ENCODE measurements at regions not wholly inside any gene's neighbourhood (a gene's known extent, or its start where the extent isn't known, plus 50 kb on each side); places are given as distances from the start of the nearest gene placed in this dataset.
A peak's percentile ranks its signal among the peaks of the same experiment; 100 is the strongest.

DNA sequence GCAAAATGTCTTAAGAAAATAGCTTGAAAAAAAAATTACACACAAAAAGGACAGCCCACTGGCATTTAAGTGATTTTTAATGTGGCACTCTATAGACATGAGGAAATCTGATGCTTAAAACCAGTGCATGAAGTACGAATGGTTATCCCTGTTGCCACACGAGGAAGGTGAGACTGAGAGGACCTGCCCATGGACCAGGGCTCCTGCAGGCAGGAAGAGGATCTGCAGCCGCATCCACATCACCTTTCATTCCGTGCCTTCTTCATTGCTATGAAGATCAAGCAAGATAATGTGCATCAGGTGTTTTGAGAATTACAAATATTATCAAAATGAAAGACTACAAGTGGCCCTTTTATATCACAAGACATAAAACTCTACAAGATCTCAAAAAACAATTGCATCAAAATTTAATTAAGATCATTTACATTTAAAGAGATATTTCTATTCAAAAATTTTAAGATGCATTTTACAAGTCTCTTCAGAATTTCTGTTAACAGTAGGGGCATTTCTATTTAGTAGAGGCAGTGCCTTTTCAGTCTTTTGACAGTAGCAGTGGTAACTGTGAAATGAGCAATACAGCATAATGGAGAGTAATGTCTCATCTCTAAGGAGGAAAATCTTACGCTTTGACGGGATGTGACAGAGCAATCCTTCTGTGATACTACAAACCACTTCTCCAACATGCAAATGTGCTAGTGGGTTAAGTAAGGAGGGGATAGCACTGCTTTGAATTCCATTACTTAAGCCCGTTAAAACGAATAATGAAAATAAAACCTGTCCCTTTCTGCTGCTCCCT is 83.4 kb downstream of the SLC5A7 start:
- no peak overlapping the region for H2BK20ac ChIP-seq (ENCODE audit: low read depth, low read length, poor library complexity, severe bottlenecking)
- H3K56ac ChIP-seq (ENCODE audit: insufficient read length, low read depth, low read length), result no peak overlapping the region
- no peaks in the 10 kb centered on the region for H3K79me1 ChIP-seq (ENCODE audit: insufficient read depth, low read depth, low read length, poor library complexity, severe bottlenecking)
- H4K8ac ChIP-seq (replicated peaks; ENCODE audit: insufficient read length, low read depth, low read length), result no peak overlapping the region
- H3K18ac ChIP-seq (ENCODE audit: insufficient read length, low read depth, low read length), result no peak overlapping the region
- no CpG with 5 or more reads among the region's 8 CpGs for WGBS (ENCODE audit: extremely low coverage, insufficient read length, low lambda C conversion rate)
- H3K4me2 ChIP-seq (ENCODE audit: insufficient read depth, insufficient read length, low read length), result no peak overlapping the region
- Mint-ChIP-seq H3K27ac (no peak overlapping the region), H3K9me3 (no peaks in the 10 kb centered on the region), H3K36me3 (ENCODE audit: insufficient read depth in 1 of 3, low read depth in 3 of 3) (no peaks in the 10 kb centered on the region; a peak in 1 of 7 replicates), H3K27me3 (ENCODE audit: low read depth) (no peaks in the 10 kb centered on the region; the same call in 1 of the 2 replicates), H3K4me3 (no peak overlapping the region), H3K4me1 (peaks cover 12 to 15% of the 10 kb centered on the region in 2 experiments)
- no peak overlapping the region for H2BK12ac ChIP-seq (ENCODE audit: insufficient read length, low read depth, low read length)
- no peaks in the 10 kb centered on the region for H3K79me2 ChIP-seq (ENCODE audit: insufficient read depth, low read length)
- no peaks in the 10 kb centered on the region for H3K9me3 ChIP-seq (ENCODE audit: control insufficient read depth, low read depth, low read length)
- no peak overlapping the region for H2BK15ac ChIP-seq (ENCODE audit: low read depth, low read length)
- H4K91ac ChIP-seq (ENCODE audit: insufficient read length, low read depth, low read length), result no peak overlapping the region
- no peak overlapping the region for H2AFZ ChIP-seq (ENCODE audit: low read length)
- no peak overlapping the region for H3K4ac ChIP-seq (ENCODE audit: low read depth, low read length)
- peak; percentile 42 for DNase-seq
- H3K14ac ChIP-seq (ENCODE audit: insufficient read depth, low read length), result no peak overlapping the region
- TF ChIP-seq, protein P1, sequence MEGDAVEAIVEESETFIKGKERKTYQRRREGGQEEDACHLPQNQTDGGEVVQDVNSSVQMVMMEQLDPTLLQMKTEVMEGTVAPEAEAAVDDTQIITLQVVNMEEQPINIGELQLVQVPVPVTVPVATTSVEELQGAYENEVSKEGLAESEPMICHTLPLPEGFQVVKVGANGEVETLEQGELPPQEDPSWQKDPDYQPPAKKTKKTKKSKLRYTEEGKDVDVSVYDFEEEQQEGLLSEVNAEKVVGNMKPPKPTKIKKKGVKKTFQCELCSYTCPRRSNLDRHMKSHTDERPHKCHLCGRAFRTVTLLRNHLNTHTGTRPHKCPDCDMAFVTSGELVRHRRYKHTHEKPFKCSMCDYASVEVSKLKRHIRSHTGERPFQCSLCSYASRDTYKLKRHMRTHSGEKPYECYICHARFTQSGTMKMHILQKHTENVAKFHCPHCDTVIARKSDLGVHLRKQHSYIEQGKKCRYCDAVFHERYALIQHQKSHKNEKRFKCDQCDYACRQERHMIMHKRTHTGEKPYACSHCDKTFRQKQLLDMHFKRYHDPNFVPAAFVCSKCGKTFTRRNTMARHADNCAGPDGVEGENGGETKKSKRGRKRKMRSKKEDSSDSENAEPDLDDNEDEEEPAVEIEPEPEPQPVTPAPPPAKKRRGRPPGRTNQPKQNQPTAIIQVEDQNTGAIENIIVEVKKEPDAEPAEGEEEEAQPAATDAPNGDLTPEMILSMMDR (conservative IDR thresholded peaks at IDR 0.05), result peak; percentile 64
- no peak overlapping the region for H3T11ph ChIP-seq (ENCODE audit: low read length)
- no peaks in the 10 kb centered on the region for H4K20me1 ChIP-seq (ENCODE audit: control insufficient read depth, insufficient read depth, insufficient read length)
- H3K23me2 ChIP-seq (ENCODE audit: insufficient read length, low read depth, low read length, poor library complexity, severe bottlenecking), result no peaks in the 10 kb centered on the region
- 0 out of 2 replicates have a peak, but pooled peaks cover 2% of the 10 kb centered on the region for H3K4me1 ChIP-seq (ENCODE audit: insufficient read depth, low read length)
- H3K27ac ChIP-seq (ENCODE audit: insufficient read length, low read depth, low read length), result no peak overlapping the region
- no peak overlapping the region for H3K23ac ChIP-seq (ENCODE audit: insufficient read length, low read depth, low read length)
- no peak overlapping the region for H3K9ac ChIP-seq (ENCODE audit: extremely low read depth, insufficient read length, low read length)
- H4K5ac ChIP-seq (ENCODE audit: insufficient read length, low read depth, low read length), result no peak overlapping the region
- H3K27me3 ChIP-seq (ENCODE audit: insufficient read depth, low read length), result no peaks in the 10 kb centered on the region
- no peak overlapping the region for H2AK5ac ChIP-seq (ENCODE audit: insufficient read length, low read length)
- H2BK5ac ChIP-seq (ENCODE audit: insufficient read length, low read length), result no peak overlapping the region
- no peak overlapping the region for H2BK120ac ChIP-seq (ENCODE audit: low read depth, low read length, poor library complexity, severe bottlenecking)
